ENCODE measurements at regions not wholly inside any gene's neighbourhood (a gene's known extent, or its start where the extent isn't known, plus 50 kb on each side); places are given as distances from the start of the nearest gene placed in this dataset.

- intact Hi-C loops (cut with DNase I), result no loop called here
- H3K9me3 ChIP-seq, result no peaks in the 10 kb centered on the region
- TF ChIP-seq CTCF (IDR thresholded peaks at IDR 0.05) (no peak), POLR2AphosphoS5 (IDR thresholded peaks at IDR 0.05) (no peak)
- H3K4me3 ChIP-seq, result no peak overlapping the region
- no peak for DNase-seq (ENCODE audit: extremely low spot score)
- H3K36me3 ChIP-seq, result no peaks in the 10 kb centered on the region
- no peaks in the 10 kb centered on the region for H3K4me1 ChIP-seq
- no peak overlapping the region for H3K27ac ChIP-seq (replicated peaks in 1 of 4)
- no peaks in the 10 kb centered on the region for H3K27me3 ChIP-seq
Measured at GRCh38 chr5:28499766-28500290, 1461.4 kb upstream of the CDH9 start.

- 79% methylated on average over 3 of the region's 3 CpGs for WGBS
- intact Hi-C loops (cut with DNase I), result no loop called here
Measured at GRCh38 chr5:28495876-28496275, 1457.5 kb upstream of the CDH9 start.

GRCh38 chr5:28493456-28493855, 1455.1 kb upstream of the CDH9 start:
- intact Hi-C loops (cut with DNase I), result no loop called here
- no peak overlapping the region for H3K4me3 ChIP-seq
- H3K4me1 ChIP-seq, result no peaks in the 10 kb centered on the region
- 81% methylated on average over 1 of the region's 1 CpG for WGBS
- H3K27ac ChIP-seq (replicated peaks in 1 of 4), result no peak overlapping the region
- H3K36me3 ChIP-seq, result no peaks in the 10 kb centered on the region
- no peak for TF ChIP-seq POLR2A (IDR thresholded peaks at IDR 0.05; ENCODE audit: low read depth)
- H3K9me3 ChIP-seq, result no peaks in the 10 kb centered on the region
- H3K27me3 ChIP-seq, result no peaks in the 10 kb centered on the region
- DNase-seq (ENCODE audit: extremely low spot score), result no peak

More at GRCh38 chr5:28495876-28496275, 1457.5 kb upstream of the CDH9 start:
- H3K4me3 ChIP-seq, result no peak overlapping the region
- no peak for DNase-seq (ENCODE audit: extremely low spot score)
- H3K4me1 ChIP-seq, result no peaks in the 10 kb centered on the region
- no peaks in the 10 kb centered on the region for H3K36me3 ChIP-seq
- no peaks in the 10 kb centered on the region for H3K9me3 ChIP-seq
- no peaks in the 10 kb centered on the region for H3K27me3 ChIP-seq
- no peak overlapping the region for H3K27ac ChIP-seq (replicated peaks in 1 of 4)
- TF ChIP-seq POLR2AphosphoS5 (IDR thresholded peaks at IDR 0.05) (no peak), CTCF (IDR thresholded peaks at IDR 0.05) (no peak), EP300 (IDR thresholded peaks at IDR 0.05) (no peak), POLR2A (IDR thresholded peaks at IDR 0.05; ENCODE audit: low read depth) (no peak)

- Histone ChIP-seq H3K27ac (replicated peaks in 1 of 4) (no peak overlapping the region), H3K9me3 (no peaks in the 10 kb centered on the region), H3K4me3 (no peak overlapping the region), H3K36me3 (no peaks in the 10 kb centered on the region), H3K4me1 (no peaks in the 10 kb centered on the region), H3K27me3 (no peaks in the 10 kb centered on the region)
- 50% methylated on average over 2 of the region's 2 CpGs for WGBS
- intact Hi-C loops (cut with DNase I), result no loop called here
- DNase-seq (ENCODE audit: extremely low spot score), result no peak
- TF ChIP-seq POLR2A (IDR thresholded peaks at IDR 0.05; ENCODE audit: low read depth) (no peak), POLR2AphosphoS5 (IDR thresholded peaks at IDR 0.05) (no peak), EP300 (IDR thresholded peaks at IDR 0.05) (no peak), CTCF (IDR thresholded peaks at IDR 0.05) (no peak)
Measured at GRCh38 chr5:28488752-28489151, 1450.4 kb upstream of the CDH9 start.

GRCh38 chr5:28483327-28484025, 1445.1 kb upstream of the CDH9 start:
- intact Hi-C loops (cut with DNase I), result no loop called here
- H3K4me1 ChIP-seq, result no peaks in the 10 kb centered on the region
- no peak overlapping the region for H3K27ac ChIP-seq (replicated peaks in 1 of 4)
- no peak overlapping the region for H3K4me3 ChIP-seq
- H3K9me3 ChIP-seq, result no peaks in the 10 kb centered on the region
- no peaks in the 10 kb centered on the region for H3K27me3 ChIP-seq
- TF ChIP-seq CTCF (IDR thresholded peaks at IDR 0.05) (no peak), POLR2AphosphoS5 (IDR thresholded peaks at IDR 0.05) (no peak), EP300 (IDR thresholded peaks at IDR 0.05) (no peak), POLR2A (IDR thresholded peaks at IDR 0.05; ENCODE audit: low read depth) (no peak)
- no peaks in the 10 kb centered on the region for H3K36me3 ChIP-seq
- DNase-seq (ENCODE audit: extremely low spot score), result no peak
- 91% methylated on average over 21 of the region's 21 CpGs for WGBS
